SK-N-SH (cell line): ENCODE measurements at regions not wholly inside any gene's neighbourhood (a gene's known extent, or its start where the extent isn't known, plus 50 kb on each side); places are given as distances from the start of the nearest gene placed in this dataset.

ENCODE experiments used
- CTCF ChIA-PET: fragments of 300-600, 350-600 bp; formaldehyde crosslinking; extraction: SDS; loops from one replicate; lab custom pipeline; 2021; lab: Yijun Ruan, JAX
- POLR2A ChIA-PET: fragments of 350-600 bp; sonication (Branson Sonifier 250); formaldehyde crosslinking; extraction: SDS; loops from one replicate; lab custom pipeline; 2020; ENCODE audit warnings: antibody characterized with exemption, inconsistent platforms; lab: Yijun Ruan, JAX
- DNase-seq: peaks from one replicate; pipeline ENCODE4 v3.0.0; 2012
- H2AFZ ChIP-seq: fragments of 200-600 bp; sonication (generic); 2 replicates; pipeline ENCODE4 v1.8.1; 2016; ENCODE audit warnings: antibody characterized with exemption, mild to moderate bottlenecking, low read depth
- H3F3A ChIP-seq: fragments of 200-600 bp; sonication (generic); replicated peaks from 2 replicates; pipeline ENCODE3; 2016; ENCODE audit warnings: antibody characterized with exemption, mild to moderate bottlenecking; ENCODE audit not compliant: insufficient read depth
- H3K27ac ChIP-seq, 2 experiments: fragments of 200-500 bp in 1 of 2; fragments of 200-600 bp in 1 of 2; sonication (Bioruptor generic) in 1 of 2; sonication (generic), shearing (Covaris generic) in 1 of 2; 2 replicates each; pipeline versions ENCODE4 v1.5.1 to v1.6.1; 2014 to 2016; ENCODE audit warnings: low read depth in 2 of 2, inconsistent platforms in 1 of 2, low read length in 1 of 2, mild to moderate bottlenecking in 1 of 2, mixed read lengths in 1 of 2
- H3K27me3 ChIP-seq: fragments of 200-600 bp; sonication (generic), shearing (Covaris generic); 2 replicates; pipeline ENCODE4 v1.6.1; 2016; ENCODE audit warnings: mixed run types; ENCODE audit not compliant: insufficient read depth
- H3K36me3 ChIP-seq, 2 experiments: fragments of 200-500 bp in 1 of 2; fragments of 200-600 bp in 1 of 2; sonication (Bioruptor generic) in 1 of 2; sonication (generic) in 1 of 2; replicated peaks in 1 of 2; 2 replicates each; pipeline versions ENCODE3 to v1.5.1; 2014 to 2016; ENCODE audit warnings: low read length in 1 of 2, mild to moderate bottlenecking in 1 of 2; ENCODE audit not compliant: insufficient read depth in 2 of 2, control insufficient read depth in 1 of 2
- H3K4me1 ChIP-seq, 2 experiments: fragments of 200-500 bp in 1 of 2; fragments of 200-600 bp in 1 of 2; sonication (Bioruptor generic) in 1 of 2; sonication (generic), shearing (Covaris generic) in 1 of 2; 2 replicates each; pipeline versions ENCODE4 v1.5.1 to v1.6.1; 2014 to 2016; ENCODE audit warnings: low read depth in 1 of 2, low read length in 1 of 2, mixed run types in 1 of 2; ENCODE audit not compliant: insufficient read depth in 2 of 2, control insufficient read depth in 1 of 2
- H3K4me2 ChIP-seq: fragments of 200-600 bp; sonication (generic), shearing (Covaris generic); 2 replicates; pipeline ENCODE4 v1.6.1; 2017; ENCODE audit warnings: mixed run types
- H3K4me3 ChIP-seq, 2 experiments: fragments of 200-500 bp in 1 of 2; fragments of 200-600 bp in 1 of 2; sonication (Bioruptor generic) in 1 of 2; sonication (generic), shearing (Covaris generic) in 1 of 2; 2 replicates each; pipeline versions ENCODE4 v1.5.1 to v1.8.1; 2014 to 2016; ENCODE audit warnings: low read depth in 2 of 2, inconsistent platforms in 1 of 2, low read length in 1 of 2, mild to moderate bottlenecking in 1 of 2, mixed read lengths in 1 of 2, moderate library complexity in 1 of 2
- H3K79me2 ChIP-seq: fragments of 200-600 bp; sonication (generic); 2 replicates; pipeline ENCODE4 v1.8.1; 2017; ENCODE audit warnings: mild to moderate bottlenecking; ENCODE audit not compliant: insufficient read depth
- H3K9ac ChIP-seq: fragments of 200-600 bp; sonication (generic); 2 replicates; pipeline ENCODE4 v1.6.1; 2017; ENCODE audit warnings: mixed run types
- H3K9me2 ChIP-seq: fragments of 200-600 bp; sonication (generic); 2 replicates; pipeline ENCODE4 v1.6.1; 2017; ENCODE audit warnings: mixed run types
- H3K9me3 ChIP-seq: fragments of 200-600 bp; sonication (generic); 2 replicates; pipeline ENCODE4 v1.6.1; 2017; ENCODE audit warnings: mixed run types, mild to moderate bottlenecking, moderate library complexity
- H4K20me1 ChIP-seq: fragments of 200-600 bp; sonication (generic); 2 replicates; pipeline ENCODE4 v1.6.1; 2017; ENCODE audit warnings: mild to moderate bottlenecking, mixed run types; ENCODE audit not compliant: insufficient read depth
- CHD2 ChIP-seq: fragments of 150-350 bp; IDR thresholded peaks from 2 replicates; pipeline ENCODE4 v1.6.1; 2018; ENCODE audit warnings: low read length; ENCODE audit not compliant: partially characterized antibody
- CTCF ChIP-seq: fragments of 200-600 bp; sonication (generic); IDR thresholded peaks from 2 replicates; pipeline ENCODE4 v1.6.1; 2017; ENCODE audit warnings: antibody characterized with exemption, mild to moderate bottlenecking, moderate library complexity
- ELF1 ChIP-seq: IDR thresholded peaks from 2 replicates; pipeline ENCODE4 v1.4.0; 2012
- EZH2phosphoT487 ChIP-seq: fragments of 200-600 bp; sonication (generic); IDR thresholded peaks from 2 replicates; pipeline ENCODE4 v1.6.1; 2017; ENCODE audit warnings: low read depth, mixed run types, mild to moderate bottlenecking, antibody characterized with exemption, moderate library complexity, borderline replicate concordance
- FOXJ3 ChIP-seq: sonication (generic); formaldehyde crosslinking; IDR thresholded peaks from 2 replicates; pipeline ENCODE4 v1.5.1; 2020; ENCODE audit warnings: mild to moderate bottlenecking, missing genetic modification reagents
- FOXM1 ChIP-seq: IDR thresholded peaks from 2 replicates; pipeline ENCODE4 v1.4.0; 2012; ENCODE audit warnings: low read depth, mild to moderate bottlenecking
- IRF3 ChIP-seq: fragments of 150-350 bp; IDR thresholded peaks from 2 replicates; pipeline ENCODE4 v1.6.1; 2016; ENCODE audit warnings: mild to moderate bottlenecking, low read depth, low read length
- JUND ChIP-seq: IDR thresholded peaks from 2 replicates; pipeline ENCODE4 v1.4.0; 2012
- MEF2A ChIP-seq: IDR thresholded peaks from 2 replicates; pipeline ENCODE4 v1.4.0; 2012; ENCODE audit warnings: low read depth, borderline replicate concordance
- MXI1 ChIP-seq: IDR thresholded peaks from 2 replicates; pipeline ENCODE4 v1.6.1; 2012; ENCODE audit warnings: mild to moderate bottlenecking, low read depth, low read length, improper control_type of control experiment
- NFIC ChIP-seq: IDR thresholded peaks from 2 replicates; pipeline ENCODE4 v1.4.0; 2012; ENCODE audit warnings: borderline replicate concordance
- POLR2AphosphoS5 ChIP-seq: IDR thresholded peaks from 2 replicates; pipeline ENCODE4 v1.6.1; 2012; ENCODE audit warnings: low read depth, low read length
- RCOR1 ChIP-seq: fragments of 150-350 bp; IDR thresholded peaks from 2 replicates; pipeline ENCODE4 v1.6.1; 2017; ENCODE audit warnings: antibody characterized with exemption, low read length
- RFX5 ChIP-seq: IDR thresholded peaks from 2 replicates; pipeline ENCODE4 v1.6.1; 2012; ENCODE audit warnings: mild to moderate bottlenecking, improper control_type of control experiment, low read length
- SIN3A ChIP-seq: IDR thresholded peaks from 2 replicates; pipeline ENCODE4 v1.6.1; 2012; ENCODE audit warnings: low read depth, mild to moderate bottlenecking, low read length, moderate library complexity, borderline replicate concordance
- SMC3 ChIP-seq: IDR thresholded peaks from 2 replicates; pipeline ENCODE4 v1.6.1; 2012; ENCODE audit warnings: low read depth, low read length, improper control_type of control experiment
- TAF1 ChIP-seq: IDR thresholded peaks from 2 replicates; pipeline ENCODE4 v1.6.1; 2012; ENCODE audit warnings: low read depth, mild to moderate bottlenecking, low read length, moderate library complexity, borderline replicate concordance
- USF2 ChIP-seq: fragments of 150-350 bp; IDR thresholded peaks from 2 replicates; pipeline ENCODE4 v1.6.1; 2017; ENCODE audit warnings: antibody characterized with exemption, low read length, low read depth, borderline replicate concordance
- WGBS: methylation state at CpG from one replicate; pipeline ENCODE4 v1.1.6; 2017; ENCODE audit warnings: low lambda C conversion rate; 5-methylcytosine and 5-hydroxymethylcytosine counted together

GRCh38 chr5:39854771-39855410 lies 430.1 kb upstream of the DAB2 start:
- H3K27me3 ChIP-seq: no peaks in the 10 kb centered on the region
- ChIA-PET CTCF (no interaction called here), POLR2A (no interaction called here)
- DNase-seq: no peak
- no peaks in the 10 kb centered on the region for H3F3A ChIP-seq
- H4K20me1 ChIP-seq: no peaks in the 10 kb centered on the region
- H3K9ac ChIP-seq: no peak overlapping the region
- TF ChIP-seq MEF2A: no peak
- no peak for TF ChIP-seq CTCF
- TF ChIP-seq RFX5: no peak
- no peak for TF ChIP-seq FOXJ3
- TF ChIP-seq USF2: no peak
- TF ChIP-seq FOXM1: no peak
- no peak for TF ChIP-seq IRF3
- TF ChIP-seq EZH2phosphoT487: no peak
- TF ChIP-seq SMC3: no peak
- no peak for TF ChIP-seq CHD2
- H2AFZ ChIP-seq: no peak overlapping the region
- H3K4me1 ChIP-seq: no peaks in the 10 kb centered on the region
- no peaks in the 10 kb centered on the region for H3K9me2 ChIP-seq
- 7% methylated on average over 2 of the region's 2 CpGs for WGBS
- no peaks in the 10 kb centered on the region for H3K79me2 ChIP-seq
- no peak overlapping the region for H3K27ac ChIP-seq
- no peak overlapping the region for H3K4me2 ChIP-seq
- H3K4me3 ChIP-seq: no peak overlapping the region
- H3K36me3 ChIP-seq: no peaks in the 10 kb centered on the region
- no peaks in the 10 kb centered on the region for H3K9me3 ChIP-seq

- Histone ChIP-seq H4K20me1 (no peaks in the 10 kb centered on the region), H3K27me3 (no peaks in the 10 kb centered on the region), H3K9ac (no peak overlapping the region), H3K79me2 (no peaks in the 10 kb centered on the region), H3F3A (no peaks in the 10 kb centered on the region), H3K4me2 (no peak overlapping the region), H3K4me3 (no peak overlapping the region), H3K36me3 (no peaks in the 10 kb centered on the region), H3K9me3 (no peaks in the 10 kb centered on the region), H3K27ac (no peak overlapping the region), H3K4me1 (no peaks in the 10 kb centered on the region), H2AFZ (no peak overlapping the region), H3K9me2 (no peaks in the 10 kb centered on the region)
- ChIA-PET CTCF (no interaction called here), POLR2A (no interaction called here)
- TF ChIP-seq JUND: no peak
- no peak for TF ChIP-seq ELF1
- TF ChIP-seq NFIC: no peak
- TF ChIP-seq TAF1: no peak
- TF ChIP-seq POLR2AphosphoS5: no peak
- no peak for TF ChIP-seq SIN3A
- TF ChIP-seq MXI1: no peak
- no peak for TF ChIP-seq RCOR1
- DNase-seq: no peak
- WGBS: 13% methylated on average over 4 of the region's 4 CpGs
Observed at GRCh38 chr5:39850291-39850690, 425.5 kb upstream of the DAB2 start.
